ENCODE measurements at regions not wholly inside any gene's neighbourhood (a gene's known extent, or its start where the extent isn't known, plus 50 kb on each side); places are given as distances from the start of the nearest gene placed in this dataset.

DNA sequence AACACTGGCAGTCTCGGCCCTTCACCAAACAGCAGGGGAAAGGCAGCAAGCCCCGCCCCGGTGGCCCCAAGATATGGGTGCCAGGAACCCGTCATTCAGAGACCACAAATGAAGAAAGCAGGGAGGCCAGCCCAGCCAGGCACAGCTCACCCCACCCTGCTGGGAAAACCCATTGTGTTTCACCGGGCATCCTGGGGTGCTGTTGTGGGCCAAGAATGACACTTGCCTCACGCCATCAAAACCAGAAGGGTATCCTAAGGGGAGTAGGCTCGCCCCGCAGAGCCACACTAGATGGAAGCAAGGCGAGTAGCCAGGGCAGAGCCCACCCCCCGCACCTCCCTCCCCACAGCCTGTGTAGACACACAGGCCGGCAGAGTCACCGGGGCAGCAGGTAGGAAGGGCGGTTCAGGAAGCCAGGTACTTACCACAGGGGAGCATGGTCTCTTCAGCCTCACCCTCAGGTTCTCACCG lies 72.5 kb upstream of the KCNMA1 start:
- peak; percentile 56 for DNase-seq

DNA sequence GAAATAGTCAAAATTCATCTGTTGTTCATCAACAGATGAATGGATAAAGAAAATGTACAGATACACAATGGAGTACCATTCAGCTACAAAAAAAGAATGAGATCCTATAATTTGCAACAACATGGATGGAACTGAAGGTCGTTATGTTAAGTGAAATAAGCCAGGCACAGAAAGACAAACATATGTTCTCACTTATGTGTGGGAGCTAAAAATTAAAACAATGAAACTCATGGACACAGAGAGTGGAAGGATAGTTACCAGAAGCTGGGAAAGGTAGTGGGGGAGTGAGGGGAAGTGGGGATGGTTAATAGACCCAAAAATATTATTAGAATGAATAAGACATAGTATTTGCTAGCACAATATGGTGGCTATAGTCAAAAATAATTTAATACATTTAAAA lies 70.0 kb upstream of the KCNMA1 start:
- DNase-seq, result no peak

DNA sequence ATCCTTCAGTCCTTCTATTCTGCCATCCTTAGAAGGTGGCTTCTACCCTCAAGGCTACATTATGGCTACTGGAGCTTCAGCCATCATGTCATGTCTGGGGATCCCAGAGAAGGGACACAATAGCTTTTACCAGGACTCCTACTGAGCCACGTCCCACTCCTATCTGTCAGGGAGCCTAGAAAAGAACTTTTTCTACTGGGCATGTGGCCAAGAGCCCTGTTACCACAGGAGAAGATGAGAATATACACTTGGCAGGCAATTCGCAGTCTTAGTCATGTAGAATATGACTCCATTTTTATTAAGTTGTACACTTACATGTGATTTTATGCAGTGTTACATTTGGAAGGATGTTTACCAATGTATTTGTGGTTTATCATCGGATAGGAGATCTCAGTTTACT lies 64.6 kb upstream of the KCNMA1 start:
- DNase-seq, result no peak

DNA sequence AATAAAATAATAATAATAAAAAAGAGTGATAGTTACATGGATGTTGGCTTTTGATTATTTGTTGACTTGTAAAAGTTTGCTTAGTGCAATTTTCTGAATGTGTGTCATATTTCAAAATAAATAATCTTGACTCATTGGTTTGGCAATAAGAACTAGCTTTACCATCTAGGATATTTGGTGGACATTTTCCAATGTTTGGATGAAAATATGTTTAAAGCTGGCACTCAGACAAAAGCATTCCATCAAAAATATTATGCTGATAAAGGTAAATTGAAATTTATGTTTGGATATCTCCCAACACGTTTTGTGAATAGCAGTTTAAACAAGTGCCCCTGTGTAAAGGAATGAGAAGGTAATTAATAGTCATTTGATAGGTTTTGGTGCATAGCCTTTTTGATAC lies 62.5 kb upstream of the KCNMA1 start:
- DNase-seq, result no peak

DNA sequence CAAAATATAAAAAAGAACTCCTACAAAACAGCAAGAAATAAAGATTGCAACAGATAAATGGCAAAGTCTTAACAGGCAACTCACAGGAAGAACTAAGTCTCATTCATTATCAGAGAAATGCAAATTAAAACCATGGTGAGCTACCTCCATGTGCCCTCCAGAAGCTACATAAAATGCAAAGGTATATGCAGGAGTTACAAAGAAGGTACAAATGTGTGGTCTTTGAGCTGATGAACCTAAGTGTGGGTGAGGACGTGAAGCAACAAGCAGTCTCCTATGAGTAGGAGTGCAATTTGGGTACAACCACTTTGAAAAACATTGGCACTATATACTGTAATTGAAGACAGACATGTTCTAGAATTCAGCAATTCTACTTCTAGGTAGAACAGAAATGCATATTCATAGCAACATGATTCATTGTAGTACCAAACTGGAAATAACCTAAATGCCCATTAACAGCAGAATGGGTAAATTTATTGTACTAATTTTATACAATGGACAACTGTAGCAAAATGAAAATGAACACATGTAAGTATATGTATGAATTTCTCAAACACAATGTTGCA lies 61.6 kb upstream of the KCNMA1 start:
- no peak for DNase-seq

DNA sequence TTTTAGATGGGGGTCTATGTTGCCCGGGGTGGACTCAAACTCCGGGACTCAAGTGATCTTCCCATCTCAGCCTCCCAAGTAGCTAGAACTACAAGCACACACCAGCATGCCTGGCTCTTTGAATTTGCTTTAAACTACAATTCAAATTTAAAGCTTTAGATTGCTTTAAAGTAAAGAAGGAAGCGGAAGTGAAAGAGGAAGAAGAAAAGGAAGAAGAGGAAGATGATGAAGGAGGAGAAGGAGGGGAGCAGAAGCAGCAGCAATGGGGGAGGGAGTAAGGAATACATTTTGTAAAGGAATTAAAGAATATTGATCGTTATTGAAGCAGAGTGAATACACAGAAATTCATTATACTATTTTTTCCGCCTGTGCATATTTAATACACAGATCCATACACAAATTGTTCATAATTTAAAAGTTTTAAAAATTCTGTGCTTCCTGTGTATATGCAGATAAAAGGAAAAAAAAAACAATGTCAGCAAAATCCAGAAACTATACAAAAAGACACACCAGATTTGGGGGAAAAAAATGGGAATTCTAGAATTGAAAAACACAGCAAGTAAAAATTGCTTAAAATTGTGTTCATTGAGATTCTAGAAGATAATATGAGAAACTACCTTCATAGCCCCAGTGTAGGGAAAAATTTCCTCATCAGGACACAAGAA lies 60.8 kb upstream of the KCNMA1 start:
- no peak for DNase-seq

DNA sequence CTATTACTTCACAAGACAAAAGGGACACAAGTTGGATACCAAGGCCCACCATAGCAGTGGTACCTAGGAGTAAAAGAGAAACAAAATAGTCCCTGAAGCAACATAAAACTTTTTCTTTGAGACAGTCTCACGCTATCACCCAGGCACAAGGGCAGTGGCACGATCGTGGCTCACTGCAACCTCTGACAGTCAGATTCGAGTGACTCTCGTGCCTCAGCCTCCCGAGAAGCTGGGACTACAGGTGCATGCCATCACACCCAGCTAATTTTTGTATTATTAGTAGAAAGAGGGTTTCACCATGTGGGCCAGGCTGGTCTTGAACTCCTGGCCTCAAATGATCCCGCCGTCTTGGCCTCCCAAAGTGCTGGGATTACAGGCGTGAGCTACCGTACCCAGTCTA lies 59.0 kb upstream of the KCNMA1 start:
- no peak for DNase-seq

DNA sequence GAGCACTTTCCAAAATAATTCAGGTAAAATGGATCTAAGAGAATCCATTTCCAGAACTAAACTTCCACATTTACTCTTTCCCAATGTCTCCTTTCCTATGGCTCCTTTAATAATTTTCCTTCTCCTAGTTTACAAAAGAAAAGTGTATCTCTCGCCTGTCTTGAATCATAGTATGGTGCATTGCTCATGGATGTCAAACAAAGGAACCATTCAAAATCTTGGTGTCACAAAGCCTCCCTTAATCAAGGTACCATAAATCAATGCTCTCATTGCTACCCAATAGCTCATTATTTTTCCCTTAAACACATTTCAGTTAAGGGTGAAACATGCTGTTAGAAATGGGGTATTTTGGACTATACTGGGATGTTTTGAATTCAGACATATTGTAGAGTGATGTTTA lies 57.6 kb upstream of the KCNMA1 start:
- DNase-seq, result no peak

DNA sequence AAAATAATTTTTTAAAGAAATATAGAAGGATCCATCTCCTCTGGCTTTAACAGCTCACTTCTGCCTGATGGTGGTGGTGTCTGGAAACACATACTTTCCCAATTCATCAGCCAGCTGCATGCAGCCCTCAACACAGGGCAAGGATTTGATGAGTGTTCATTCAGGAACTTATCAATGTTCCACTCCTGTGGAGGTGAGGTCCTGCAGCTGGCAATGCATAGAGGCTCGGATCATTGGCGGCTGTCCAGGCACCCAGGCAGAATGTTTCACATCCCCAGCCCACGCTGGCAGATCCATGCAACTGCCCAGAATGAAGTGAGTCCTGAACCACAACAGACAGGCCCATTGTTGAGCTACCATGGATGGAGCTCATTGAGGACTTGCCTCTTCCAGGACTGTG lies 55.2 kb upstream of the KCNMA1 start:
- no peak for DNase-seq

DNA sequence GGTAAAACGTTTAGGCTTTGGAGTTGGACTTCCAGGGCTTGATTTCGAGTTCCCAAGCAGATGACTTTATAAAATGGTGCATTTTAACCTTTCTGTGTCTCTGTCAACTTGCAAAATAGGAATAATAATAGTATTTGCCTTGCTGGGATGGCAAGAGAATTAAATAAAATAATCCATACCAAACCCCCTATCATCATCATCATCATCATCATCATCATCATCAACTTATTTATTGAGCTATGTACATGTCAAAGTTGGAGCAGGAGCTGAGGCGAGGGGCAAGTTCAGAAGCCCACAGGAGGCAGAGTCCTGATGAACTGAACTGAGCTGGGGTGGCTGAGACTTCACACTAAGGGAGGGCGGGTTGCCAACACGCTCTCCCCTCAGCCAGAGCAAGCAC lies 51.7 kb upstream of the KCNMA1 start:
- no peak for DNase-seq

DNA sequence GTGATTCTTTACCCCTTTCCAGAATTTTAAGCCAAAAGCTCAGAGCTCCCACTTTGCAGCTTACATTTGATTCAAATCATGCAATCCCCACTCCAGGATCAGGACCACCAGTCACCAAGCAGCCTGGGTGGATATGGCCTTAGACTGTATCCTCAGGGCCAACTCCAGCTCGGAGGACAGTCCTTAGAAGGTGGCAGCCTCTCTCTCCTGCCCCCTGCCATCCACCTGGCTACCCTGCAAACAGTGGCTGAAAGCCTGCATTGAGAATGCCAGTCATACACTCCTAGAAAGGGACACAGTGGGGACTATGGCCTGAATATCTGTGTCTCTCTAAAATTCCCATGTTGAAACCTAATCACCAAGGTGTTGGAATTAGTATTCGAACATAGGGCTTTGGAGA lies 50.0 kb upstream of the KCNMA1 start:
- DNase-seq, result no peak

Measured in activated CD8-positive, alpha-beta memory T cell treated with anti-CD3 and anti-CD28 coated beads for 24 hours (primary cell).